H1 (cell line): ENCODE measurements at regions not wholly inside any gene's neighbourhood (a gene's known extent, or its start where the extent isn't known, plus 50 kb on each side); places are given as distances from the start of the nearest gene placed in this dataset.
A peak's percentile ranks its signal among the peaks of the same experiment; 100 is the strongest.

Experiments
- CTCF ChIA-PET: fragments of 300-600 bp; sonication (Branson Sonifier 250); formaldehyde crosslinking; loops from one replicate; lab custom pipeline; 2021; ENCODE audit not compliant: partially characterized antibody; lab: Charles Lee
- POLR2A ChIA-PET: fragments of 300-600 bp; sonication (Branson Sonifier 250); formaldehyde crosslinking; loops from one replicate; lab custom pipeline; 2021; ENCODE audit warnings: inconsistent platforms; ENCODE audit not compliant: partially characterized antibody; lab: Charles Lee
- DNase-seq, 2 experiments: peaks; one replicate each; pipeline versions ENCODE4 v3.0.0 to v3.0.0-alpha.2; 2010 to 2022; ENCODE audit warnings: low spot score in 2 of 2, low read depth in 1 of 2, mixed read lengths in 1 of 2
- FAIRE-seq: peaks from 2 replicates; lab custom pipeline; 2011; peaks lifted over from hg19 to GRCh38; lab: Jason Lieb, UNC
- H2AFZ ChIP-seq: 2 replicates; pipeline ENCODE4 v1.8.1; 2012; ENCODE audit warnings: low read length, inconsistent platforms
- H2AK5ac ChIP-seq: 2 replicates; pipeline ENCODE4 v1.6.1; 2013; ENCODE audit warnings: low read depth, low read length
- H2BK120ac ChIP-seq: replicated peaks from 2 replicates; pipeline ENCODE3; 2013; ENCODE audit warnings: low read depth, low read length, inconsistent platforms
- H2BK12ac ChIP-seq: 2 replicates; pipeline ENCODE4 v1.6.1; 2013; ENCODE audit warnings: low read depth, low read length
- H2BK15ac ChIP-seq: 2 replicates; pipeline ENCODE4 v1.6.1; 2013; ENCODE audit warnings: low read length
- H2BK20ac ChIP-seq: 2 replicates; pipeline ENCODE4 v1.6.1; 2013; ENCODE audit warnings: low read length
- H2BK5ac ChIP-seq: 2 replicates; pipeline ENCODE4 v1.6.1; 2013; ENCODE audit warnings: low read depth, low read length
- H3K14ac ChIP-seq: 2 replicates; pipeline ENCODE4 v1.6.1; 2013; ENCODE audit warnings: inconsistent platforms; ENCODE audit not compliant: insufficient read length
- H3K18ac ChIP-seq: 2 replicates; pipeline ENCODE4 v1.6.1; 2013; ENCODE audit warnings: low read length; ENCODE audit errors: extremely low read depth
- H3K23ac ChIP-seq: 2 replicates; pipeline ENCODE4 v1.6.1; 2013; ENCODE audit warnings: inconsistent platforms; ENCODE audit not compliant: insufficient read length
- H3K23me2 ChIP-seq: 2 replicates; pipeline ENCODE4 v1.6.1; 2013; ENCODE audit warnings: low read depth, low read length
- H3K27ac ChIP-seq: 2 replicates; pipeline ENCODE4 v1.6.1; 2011; ENCODE audit warnings: low read depth, low read length, inconsistent platforms
- H3K27me3 ChIP-seq, 4 experiments: replicated peaks in 1 of 4; 1 replicate in 1 of 4; 2 replicates in 3 of 4; pipeline versions ENCODE4 v1.6.1 to v1.8.1; 2011 to 2013; ENCODE audit warnings: low read length in 3 of 4, mild to moderate bottlenecking in 3 of 4, inconsistent platforms in 2 of 4, mixed read lengths in 2 of 4, moderate library complexity in 1 of 4; ENCODE audit not compliant: control insufficient read depth in 3 of 4, insufficient read depth in 3 of 4; ENCODE audit errors: extremely low read depth in 1 of 4
- H3K36me3 ChIP-seq, 4 experiments: 2 replicates each; pipeline versions ENCODE4 v1.6.1 to v1.8.1; 2011 to 2013; ENCODE audit warnings: mild to moderate bottlenecking in 4 of 4, low read length in 3 of 4, moderate library complexity in 2 of 4, control low read depth in 1 of 4, inconsistent platforms in 1 of 4; ENCODE audit not compliant: insufficient read depth in 4 of 4, control insufficient read depth in 2 of 4
- H3K4ac ChIP-seq: replicated peaks from 2 replicates; pipeline ENCODE3; 2013; ENCODE audit warnings: low read length, low read depth, mixed read lengths, inconsistent platforms; ENCODE audit not compliant: insufficient read length
- H3K4me1 ChIP-seq, 4 experiments: replicated peaks in 1 of 4; 1 replicate in 1 of 4; 2 replicates in 3 of 4; pipeline versions ENCODE4 v1.6.1 to v1.8.1; 2011 to 2013; ENCODE audit warnings: low read length in 3 of 4, inconsistent platforms in 2 of 4, mixed read lengths in 1 of 4; ENCODE audit not compliant: insufficient read depth in 4 of 4, control insufficient read depth in 3 of 4
- H3K4me2 ChIP-seq, 2 experiments: 2 replicates each; pipeline versions ENCODE4 v1.6.1 to v1.8.1; 2011 to 2013; ENCODE audit warnings: low read depth in 2 of 2, low read length in 2 of 2, control low read depth in 1 of 2, inconsistent platforms in 1 of 2, mild to moderate bottlenecking in 1 of 2; ENCODE audit not compliant: insufficient read depth in 1 of 2
- H3K4me3 ChIP-seq, 4 experiments: fragments of 200-600, 300-600 bp in 1 of 4; sonication (generic), shearing (Covaris generic), sonication (Bioruptor Twin) in 1 of 4; 2 replicates each; pipeline versions ENCODE4 v1.5.1 to v1.8.1; 2011 to 2016; ENCODE audit warnings: low read length in 4 of 4, low read depth in 3 of 4, control low read depth in 2 of 4, inconsistent platforms in 2 of 4, mild to moderate bottlenecking in 2 of 4, mixed read lengths in 1 of 4, moderate library complexity in 1 of 4; ENCODE audit not compliant: insufficient read depth in 2 of 4; ENCODE audit errors: extremely low read depth in 1 of 4
- H3K56ac ChIP-seq: replicated peaks from 2 replicates; pipeline ENCODE3; 2013; ENCODE audit warnings: low read depth, mild to moderate bottlenecking, mixed read lengths, low read length, inconsistent platforms; ENCODE audit not compliant: insufficient read length
- H3K79me1 ChIP-seq: 2 replicates; pipeline ENCODE4 v1.6.1; 2013; ENCODE audit warnings: low read depth, low read length, control low read depth
- H3K79me2 ChIP-seq, 2 experiments: 2 replicates each; pipeline versions ENCODE4 v1.6.1 to v1.8.1; 2012 to 2013; ENCODE audit warnings: low read length in 2 of 2, mild to moderate bottlenecking in 2 of 2, inconsistent platforms in 1 of 2; ENCODE audit not compliant: insufficient read depth in 2 of 2, control insufficient read depth in 1 of 2
- H3K9ac ChIP-seq, 4 experiments: replicated peaks in 1 of 4; 1 replicate in 1 of 4; 2 replicates in 3 of 4; pipeline versions ENCODE4 v1.6.1 to v1.8.1; 2011 to 2013; ENCODE audit warnings: low read depth in 3 of 4, low read length in 3 of 4, control low read depth in 2 of 4, mild to moderate bottlenecking in 2 of 4, moderate library complexity in 2 of 4, inconsistent platforms in 1 of 4; ENCODE audit errors: extremely low read depth in 1 of 4
- H3K9me3 ChIP-seq, 2 experiments: 2 replicates each; pipeline versions ENCODE4 v1.6.1 to v1.8.1; 2012 to 2013; ENCODE audit warnings: mild to moderate bottlenecking in 2 of 2, moderate library complexity in 2 of 2, control low read depth in 1 of 2, inconsistent platforms in 1 of 2, low read depth in 1 of 2, low read length in 1 of 2, mixed read lengths in 1 of 2; ENCODE audit not compliant: insufficient read depth in 2 of 2
- H4K20me1 ChIP-seq, 2 experiments: replicated peaks in 1 of 2; 2 replicates each; pipeline versions ENCODE3 to v1.8.1; 2011 to 2013; ENCODE audit warnings: inconsistent platforms in 2 of 2, low read length in 2 of 2, mild to moderate bottlenecking in 1 of 2; ENCODE audit not compliant: insufficient read depth in 2 of 2, control insufficient read depth in 1 of 2
- H4K5ac ChIP-seq: 2 replicates; pipeline ENCODE4 v1.6.1; 2013; ENCODE audit warnings: low read length, low read depth, mixed read lengths, inconsistent platforms; ENCODE audit not compliant: insufficient read length
- H4K8ac ChIP-seq: 2 replicates; pipeline ENCODE4 v1.8.0; 2013; ENCODE audit warnings: mild to moderate bottlenecking, moderate library complexity, low read length, inconsistent platforms; ENCODE audit not compliant: insufficient read depth; ENCODE audit errors: extremely low read depth
- H4K91ac ChIP-seq: replicated peaks from 2 replicates; pipeline ENCODE3; 2013; ENCODE audit warnings: low read length, mixed read lengths, inconsistent platforms; ENCODE audit not compliant: insufficient read length
- RFX5 ChIP-seq: IDR thresholded peaks from 2 replicates; pipeline ENCODE4 v1.6.1; 2011; ENCODE audit warnings: low read depth, low read length, improper control_type of control experiment, borderline replicate concordance
- WGBS, 2 experiments: shearing (Covaris generic) in 1 of 2; methylation state at CpG; one replicate each; pipeline versions ENCODE4 v1.1.6 to v1.1.7; 2013 to 2015; ENCODE audit warnings: low lambda C conversion rate in 2 of 2, mixed read lengths in 2 of 2, inconsistent platforms in 1 of 2, low coverage in 1 of 2, missing lambda C conversion rate in 1 of 2; ENCODE audit not compliant: insufficient replicate concordance in 2 of 2, insufficient coverage in 1 of 2, insufficient read length in 1 of 2; ENCODE audit errors: extremely low coverage in 1 of 2, missing lambda C conversion rate in 1 of 2; 5-methylcytosine and 5-hydroxymethylcytosine counted together

- H2BK20ac ChIP-seq, result 0 out of 2 replicates have a peak overlapping the region, but pooled peaks have one; percentile 50
- H2BK120ac ChIP-seq, result no peak overlapping the region
- no peak overlapping the region for H4K8ac ChIP-seq
- ChIA-PET POLR2A (interaction anchor here (1.3 kb wide), 1 partner anchor 11 kb away, joined by 3 read pairs; no protein-coding TSS in a partner anchor), CTCF (no interaction called here)
- DNase-seq (no peak), FAIRE-seq (peak; percentile 32)
- no peak overlapping the region for H3K23ac ChIP-seq
- H3K36me3 ChIP-seq, result no peaks in the 10 kb centered on the region
- no peak overlapping the region for H3K4ac ChIP-seq
- H3K18ac ChIP-seq, result no peak overlapping the region
- H3K56ac ChIP-seq, result no peak overlapping the region
- no peak overlapping the region for H3K27ac ChIP-seq
- H2BK5ac ChIP-seq, result no peak overlapping the region
- no peak overlapping the region for H4K91ac ChIP-seq
- H3K14ac ChIP-seq, result no peak overlapping the region
- H2AK5ac ChIP-seq, result no peak overlapping the region
- no peak overlapping the region for H4K5ac ChIP-seq
- no peak overlapping the region for H2AFZ ChIP-seq
- H3K79me1 ChIP-seq, result no peaks in the 10 kb centered on the region
- no peaks in the 10 kb centered on the region for H3K23me2 ChIP-seq
- H2BK12ac ChIP-seq, result peak overlapping the region; percentile 31; the same call in 1 of the 2 replicates
- no peak overlapping the region for H2BK15ac ChIP-seq
- H4K20me1 ChIP-seq, result no peaks in the 10 kb centered on the region
- WGBS, 2 experiments, result 80% methylated on average over 5 of the region's 5 CpGs; no CpG with 5 or more reads in 1 of the 2 experiments
- H3K4me3 ChIP-seq, result peak overlapping the region in 1 of 4 experiments; percentile 12; a peak in 1 of 8 replicates
- no peaks in the 10 kb centered on the region; a peak in 1 of 7 replicates for H3K27me3 ChIP-seq
- H3K79me2 ChIP-seq, result no peaks in the 10 kb centered on the region
- no peak overlapping the region for H3K9ac ChIP-seq
- peaks cover 9 to 31% (median 17%) of the 10 kb centered on the region in 4 experiments for H3K4me1 ChIP-seq
- peak overlapping the region in 1 of 2 experiments; percentile 33; a peak in 2 of 4 replicates for H3K4me2 ChIP-seq
- no peaks in the 10 kb centered on the region for H3K9me3 ChIP-seq
- no peak for TF ChIP-seq RFX5
Measured at GRCh38 chr16:63982110-63982509, 1139.8 kb downstream of the CDH11 start.
